ENCODE measurements at regions not wholly inside any gene's neighbourhood (a gene's known extent, or its start where the extent isn't known, plus 50 kb on each side); places are given as distances from the start of the nearest gene placed in this dataset.

GRCh38 chr19:29878973-29879654 lies 62.9 kb upstream of the URI1 start:
- Histone ChIP-seq H3F3A (ENCODE audit: insufficient read depth) (no peaks in the 10 kb centered on the region), H3K36me3 (ENCODE audit: low read length) (no peaks in the 10 kb centered on the region), H3K9me2 (replicated peaks; ENCODE audit: insufficient read depth, low read length) (no peaks in the 10 kb centered on the region), H3K27me3 (ENCODE audit: low read length) (no peaks in the 10 kb centered on the region), H3K27ac (ENCODE audit: low read depth, low read length) (no peak overlapping the region), H2AFZ (ENCODE audit: low read depth, low read length, severe bottlenecking) (no peak overlapping the region), H4K20me1 (ENCODE audit: low read depth, low read length) (no peaks in the 10 kb centered on the region), H3K4me3 (ENCODE audit: insufficient read depth, low read length, poor library complexity, severe bottlenecking) (no peak overlapping the region), H3K79me2 (ENCODE audit: insufficient read depth, low read length) (no peaks in the 10 kb centered on the region), H3K9me3 (ENCODE audit: insufficient read depth, low read length) (no peaks in the 10 kb centered on the region), H3K9ac (ENCODE audit: low read length) (no peak overlapping the region), H3K4me2 (ENCODE audit: low read depth, low read length, poor library complexity, severe bottlenecking) (no peak overlapping the region)
- TF ChIP-seq EZH2phosphoT487 (conservative IDR thresholded peaks at IDR 0.05; ENCODE audit: low read length) (no peak), CTCF (IDR thresholded peaks at IDR 0.05; ENCODE audit: insufficient read depth, low read length, poor library complexity, severe bottlenecking) (no peak)

GRCh38 chr19:29879655-29879974 lies 62.4 kb upstream of the URI1 start:
- H3K9me3 ChIP-seq (ENCODE audit: insufficient read depth, low read length): no peaks in the 10 kb centered on the region
- no peaks in the 10 kb centered on the region for H3K27me3 ChIP-seq (ENCODE audit: low read length)
- H3K79me2 ChIP-seq (ENCODE audit: insufficient read depth, low read length): no peaks in the 10 kb centered on the region
- H3K27ac ChIP-seq (ENCODE audit: low read depth, low read length): no peak overlapping the region
- H3K9ac ChIP-seq (ENCODE audit: low read length): no peak overlapping the region
- H3F3A ChIP-seq (ENCODE audit: insufficient read depth): no peaks in the 10 kb centered on the region
- H3K36me3 ChIP-seq (ENCODE audit: low read length): no peaks in the 10 kb centered on the region
- no peaks in the 10 kb centered on the region for H3K9me2 ChIP-seq (replicated peaks; ENCODE audit: insufficient read depth, low read length)
- H2AFZ ChIP-seq (ENCODE audit: low read depth, low read length, severe bottlenecking): no peak overlapping the region
- no peak overlapping the region for H3K4me3 ChIP-seq (ENCODE audit: insufficient read depth, low read length, poor library complexity, severe bottlenecking)
- no peaks in the 10 kb centered on the region for H4K20me1 ChIP-seq (ENCODE audit: low read depth, low read length)
- TF ChIP-seq EZH2phosphoT487 (conservative IDR thresholded peaks at IDR 0.05; ENCODE audit: low read length): no peak
- TF ChIP-seq CTCF (IDR thresholded peaks at IDR 0.05; ENCODE audit: insufficient read depth, low read length, poor library complexity, severe bottlenecking): no peak
- no peak overlapping the region for H3K4me2 ChIP-seq (ENCODE audit: low read depth, low read length, poor library complexity, severe bottlenecking)

GRCh38 chr19:29880498-29881081 lies 61.4 kb upstream of the URI1 start:
- Histone ChIP-seq H3K27ac (ENCODE audit: low read depth, low read length) (no peak overlapping the region), H4K20me1 (ENCODE audit: low read depth, low read length) (no peaks in the 10 kb centered on the region), H3F3A (ENCODE audit: insufficient read depth) (no peaks in the 10 kb centered on the region), H3K27me3 (ENCODE audit: low read length) (no peaks in the 10 kb centered on the region), H3K9ac (ENCODE audit: low read length) (no peak overlapping the region), H3K4me2 (ENCODE audit: low read depth, low read length, poor library complexity, severe bottlenecking) (no peak overlapping the region), H3K36me3 (ENCODE audit: low read length) (no peaks in the 10 kb centered on the region), H3K79me2 (ENCODE audit: insufficient read depth, low read length) (no peaks in the 10 kb centered on the region), H2AFZ (ENCODE audit: low read depth, low read length, severe bottlenecking) (no peak overlapping the region), H3K9me3 (ENCODE audit: insufficient read depth, low read length) (no peaks in the 10 kb centered on the region), H3K9me2 (replicated peaks; ENCODE audit: insufficient read depth, low read length) (no peaks in the 10 kb centered on the region), H3K4me3 (ENCODE audit: insufficient read depth, low read length, poor library complexity, severe bottlenecking) (no peak overlapping the region)
- TF ChIP-seq EZH2phosphoT487 (conservative IDR thresholded peaks at IDR 0.05; ENCODE audit: low read length): no peak
- TF ChIP-seq CTCF (IDR thresholded peaks at IDR 0.05; ENCODE audit: insufficient read depth, low read length, poor library complexity, severe bottlenecking): no peak
